ENCODE measurements at regions not wholly inside any gene's neighbourhood (a gene's known extent, or its start where the extent isn't known, plus 50 kb on each side); places are given as distances from the start of the nearest gene placed in this dataset.

- Histone ChIP-seq H3K27ac (ENCODE audit: low read depth, low read length, severe bottlenecking) (no peak overlapping the region), H3K4me1 (ENCODE audit: control insufficient read depth, insufficient read depth, low read length, poor library complexity, severe bottlenecking) (no peaks in the 10 kb centered on the region), H3K9me3 (ENCODE audit: control insufficient read depth, low read length) (no peaks in the 10 kb centered on the region), H3K36me3 (ENCODE audit: control insufficient read depth, insufficient read depth, low read length) (no peaks in the 10 kb centered on the region), H3K4me3 (ENCODE audit: extremely low read depth, insufficient read depth, low read length, poor library complexity, severe bottlenecking) (no peak overlapping the region)
- WGBS, 2 experiments (ENCODE audit: insufficient coverage in 2 of 2): 88 to 93% methylated on average over 17 to 22 of the region's 28 CpGs
These were observed 164.9 kb upstream of the AGA start for GRCh38 chr4:177607111-177607573.

DNA sequence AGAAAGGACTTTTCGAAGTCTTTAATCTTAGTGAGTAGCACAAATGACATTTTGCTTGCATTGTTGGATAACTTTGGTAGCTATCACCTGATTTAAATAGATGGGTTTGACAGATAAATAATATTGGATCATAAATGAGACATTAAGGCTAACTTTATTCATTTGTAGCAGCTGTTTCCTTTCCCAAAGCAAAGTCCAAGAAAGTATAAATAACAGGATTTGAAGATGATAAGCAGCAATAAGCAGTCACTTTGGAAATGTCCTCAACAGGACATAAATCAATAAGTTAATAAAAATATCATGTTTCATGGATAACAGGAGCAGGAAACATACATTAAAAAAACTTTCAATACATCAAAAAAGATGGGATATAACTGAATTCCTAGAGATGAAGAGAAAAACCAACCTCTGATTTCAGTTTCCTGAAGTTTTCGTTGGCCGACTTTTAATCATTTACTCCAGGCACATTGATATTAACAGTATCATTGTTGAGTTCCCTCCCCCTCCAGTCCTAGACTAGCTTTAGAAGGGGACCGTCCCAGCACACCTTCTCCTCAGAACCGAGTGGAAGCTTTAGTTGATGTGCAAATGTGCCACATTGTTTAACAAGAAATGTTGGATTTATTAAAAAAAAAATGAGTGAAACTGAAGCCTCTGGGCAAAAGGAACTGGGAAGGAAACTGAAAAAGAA, 169.9 kb upstream of the AGA start:
- Histone ChIP-seq H3K4me1 (ENCODE audit: control insufficient read depth, insufficient read depth, low read length, poor library complexity, severe bottlenecking) (no peaks in the 10 kb centered on the region), H3K4me3 (ENCODE audit: extremely low read depth, insufficient read depth, low read length, poor library complexity, severe bottlenecking) (no peak overlapping the region), H3K36me3 (ENCODE audit: control insufficient read depth, insufficient read depth, low read length) (no peaks in the 10 kb centered on the region), H3K27ac (ENCODE audit: low read depth, low read length, severe bottlenecking) (no peak overlapping the region), H3K9me3 (ENCODE audit: control insufficient read depth, low read length) (no peaks in the 10 kb centered on the region)
- no CpG with 5 or more reads among the region's 5 CpGs for WGBS, 2 experiments (ENCODE audit: insufficient coverage in 2 of 2)

- H3K4me3 ChIP-seq (ENCODE audit: extremely low read depth, insufficient read depth, low read length, poor library complexity, severe bottlenecking): no peak overlapping the region
- WGBS, 2 experiments (ENCODE audit: insufficient coverage in 2 of 2): 100% methylated on average over 1 of the region's 2 CpGs
- H3K9me3 ChIP-seq (ENCODE audit: control insufficient read depth, low read length): no peaks in the 10 kb centered on the region
- H3K36me3 ChIP-seq (ENCODE audit: control insufficient read depth, insufficient read depth, low read length): no peaks in the 10 kb centered on the region
- H3K4me1 ChIP-seq (ENCODE audit: control insufficient read depth, insufficient read depth, low read length, poor library complexity, severe bottlenecking): no peaks in the 10 kb centered on the region
- no peak overlapping the region for H3K27ac ChIP-seq (ENCODE audit: low read depth, low read length, severe bottlenecking)
These were observed 170.4 kb upstream of the AGA start for GRCh38 chr4:177612684-177613083.

DNA sequence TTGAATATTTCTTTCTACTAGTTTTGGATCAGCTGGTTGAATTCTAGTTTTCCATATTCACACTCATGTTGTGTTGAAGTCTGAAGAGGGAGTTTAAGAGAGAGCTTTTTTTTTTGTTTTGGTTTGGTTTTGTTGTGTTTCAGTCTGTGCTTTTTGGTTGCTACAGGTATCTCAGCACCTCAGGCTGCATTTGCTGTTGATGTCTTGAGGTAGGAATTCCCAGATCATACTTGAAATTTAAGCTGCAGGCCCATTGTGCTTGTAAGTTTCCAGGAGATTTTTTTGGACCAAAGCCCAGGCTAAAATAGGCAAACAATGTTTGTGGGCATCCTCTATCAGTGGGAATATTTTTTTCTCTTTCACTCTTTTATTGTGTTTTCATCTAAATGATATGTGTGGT, 190.2 kb upstream of the AGA start:
- no peak overlapping the region for H3K27ac ChIP-seq (ENCODE audit: low read depth, low read length, severe bottlenecking)
- no peaks in the 10 kb centered on the region for H3K9me3 ChIP-seq (ENCODE audit: control insufficient read depth, low read length)
- H3K36me3 ChIP-seq (ENCODE audit: control insufficient read depth, insufficient read depth, low read length): no peaks in the 10 kb centered on the region
- no peak overlapping the region for H3K4me3 ChIP-seq (ENCODE audit: extremely low read depth, insufficient read depth, low read length, poor library complexity, severe bottlenecking)
- H3K4me1 ChIP-seq (ENCODE audit: control insufficient read depth, insufficient read depth, low read length, poor library complexity, severe bottlenecking): no peaks in the 10 kb centered on the region

GRCh38 chr4:177638871-177639270, 196.6 kb upstream of the AGA start:
- Histone ChIP-seq H3K36me3 (ENCODE audit: control insufficient read depth, insufficient read depth, low read length) (no peaks in the 10 kb centered on the region), H3K4me1 (ENCODE audit: control insufficient read depth, insufficient read depth, low read length, poor library complexity, severe bottlenecking) (no peaks in the 10 kb centered on the region), H3K4me3 (ENCODE audit: extremely low read depth, insufficient read depth, low read length, poor library complexity, severe bottlenecking) (no peak overlapping the region), H3K27ac (ENCODE audit: low read depth, low read length, severe bottlenecking) (no peak overlapping the region), H3K9me3 (ENCODE audit: control insufficient read depth, low read length) (no peaks in the 10 kb centered on the region)
- WGBS, 2 experiments (ENCODE audit: insufficient coverage in 2 of 2): no CpG with 5 or more reads among the region's 2 CpGs

DNA sequence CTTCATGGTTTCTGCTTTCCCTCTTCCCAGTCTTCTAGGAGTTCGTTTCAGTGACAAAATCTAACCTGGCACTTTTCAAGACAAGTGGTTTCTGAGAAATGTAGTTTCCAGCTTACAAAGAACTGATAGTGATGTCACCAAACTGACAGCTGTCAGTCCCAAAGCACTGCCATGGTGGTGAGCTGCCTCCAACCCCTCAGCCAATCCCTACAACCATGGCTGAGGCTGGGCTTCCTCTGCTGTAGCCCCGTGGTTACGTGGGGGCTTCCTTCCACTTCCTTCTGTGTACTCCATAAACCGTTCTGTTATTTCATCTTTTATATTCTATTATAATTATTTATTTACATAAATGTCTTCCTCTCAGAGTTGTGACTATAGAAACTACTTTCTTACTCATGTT, 198.6 kb upstream of the AGA start:
- no peaks in the 10 kb centered on the region for H3K9me3 ChIP-seq (ENCODE audit: control insufficient read depth, low read length)
- no peak overlapping the region for H3K4me3 ChIP-seq (ENCODE audit: extremely low read depth, insufficient read depth, low read length, poor library complexity, severe bottlenecking)
- no peak overlapping the region for H3K27ac ChIP-seq (ENCODE audit: low read depth, low read length, severe bottlenecking)
- no peaks in the 10 kb centered on the region for H3K4me1 ChIP-seq (ENCODE audit: control insufficient read depth, insufficient read depth, low read length, poor library complexity, severe bottlenecking)
- no peaks in the 10 kb centered on the region for H3K36me3 ChIP-seq (ENCODE audit: control insufficient read depth, insufficient read depth, low read length)
- WGBS, 2 experiments (ENCODE audit: insufficient coverage in 2 of 2): 0 to 38% methylated on average over 1 of the region's 4 CpGs

DNA sequence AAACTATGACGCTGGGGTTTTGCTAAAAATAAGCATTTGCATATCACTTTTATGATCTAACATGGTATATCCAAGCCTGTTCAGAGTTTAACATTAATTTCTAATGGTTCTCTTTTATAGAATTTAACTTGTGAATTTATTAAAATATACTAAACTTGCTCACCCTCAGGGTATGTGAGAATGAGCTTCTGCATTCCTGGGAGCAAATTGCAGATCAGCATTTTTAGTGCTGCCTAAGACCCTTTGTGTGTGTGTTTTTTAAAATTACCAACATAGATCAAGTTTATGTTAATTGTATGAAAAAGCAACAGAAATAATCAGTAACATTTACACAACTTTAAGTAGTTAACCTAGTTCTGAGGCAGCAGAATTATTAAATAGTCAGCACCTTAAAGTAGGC, 218.0 kb upstream of the AGA start:
- no CpG with 5 or more reads among the region's 1 CpG for WGBS, 2 experiments (ENCODE audit: insufficient coverage in 2 of 2)
- Histone ChIP-seq H3K4me3 (ENCODE audit: extremely low read depth, insufficient read depth, low read length, poor library complexity, severe bottlenecking) (no peak overlapping the region), H3K9me3 (ENCODE audit: control insufficient read depth, low read length) (no peaks in the 10 kb centered on the region), H3K36me3 (ENCODE audit: control insufficient read depth, insufficient read depth, low read length) (no peaks in the 10 kb centered on the region), H3K4me1 (ENCODE audit: control insufficient read depth, insufficient read depth, low read length, poor library complexity, severe bottlenecking) (no peaks in the 10 kb centered on the region), H3K27ac (ENCODE audit: low read depth, low read length, severe bottlenecking) (no peak overlapping the region)

DNA sequence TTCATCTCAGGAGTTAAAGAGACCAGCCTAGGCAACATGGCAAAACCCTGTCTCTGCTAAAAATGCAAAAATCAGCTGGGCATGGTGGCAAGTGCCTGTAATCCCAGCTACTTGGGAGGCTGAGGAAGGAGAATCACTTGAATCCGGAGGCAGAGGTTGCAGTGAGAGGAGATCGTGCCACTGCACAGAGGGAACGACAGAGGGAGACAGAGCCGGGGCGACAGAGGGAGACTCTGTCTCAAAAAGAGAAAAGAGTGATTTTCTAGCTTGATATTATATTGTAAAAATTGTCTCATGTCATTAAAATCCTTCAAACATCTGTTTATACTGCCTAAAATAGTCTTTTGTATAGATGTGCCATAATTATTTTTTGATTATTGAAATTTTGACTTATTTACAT, 225.4 kb upstream of the AGA start:
- Histone ChIP-seq H3K27ac (ENCODE audit: low read depth, low read length, severe bottlenecking) (no peak overlapping the region), H3K36me3 (ENCODE audit: control insufficient read depth, insufficient read depth, low read length) (no peaks in the 10 kb centered on the region), H3K9me3 (ENCODE audit: control insufficient read depth, low read length) (no peaks in the 10 kb centered on the region), H3K4me1 (ENCODE audit: control insufficient read depth, insufficient read depth, low read length, poor library complexity, severe bottlenecking) (no peaks in the 10 kb centered on the region), H3K4me3 (ENCODE audit: extremely low read depth, insufficient read depth, low read length, poor library complexity, severe bottlenecking) (no peak overlapping the region)
- 89 to 100% methylated on average over 1 of the region's 5 CpGs for WGBS, 2 experiments (ENCODE audit: insufficient coverage in 2 of 2)

GRCh38 chr4:177671387-177671786, 229.2 kb upstream of the AGA start:
- H3K36me3 ChIP-seq (ENCODE audit: control insufficient read depth, insufficient read depth, low read length): no peaks in the 10 kb centered on the region
- H3K9me3 ChIP-seq (ENCODE audit: control insufficient read depth, low read length): no peaks in the 10 kb centered on the region
- H3K4me3 ChIP-seq (ENCODE audit: extremely low read depth, insufficient read depth, low read length, poor library complexity, severe bottlenecking): no peak overlapping the region
- no peaks in the 10 kb centered on the region for H3K4me1 ChIP-seq (ENCODE audit: control insufficient read depth, insufficient read depth, low read length, poor library complexity, severe bottlenecking)
- no peak overlapping the region for H3K27ac ChIP-seq (ENCODE audit: low read depth, low read length, severe bottlenecking)
- 94 to 100% methylated on average over 3 of the region's 3 CpGs for WGBS, 2 experiments (ENCODE audit: insufficient coverage in 2 of 2)

DNA sequence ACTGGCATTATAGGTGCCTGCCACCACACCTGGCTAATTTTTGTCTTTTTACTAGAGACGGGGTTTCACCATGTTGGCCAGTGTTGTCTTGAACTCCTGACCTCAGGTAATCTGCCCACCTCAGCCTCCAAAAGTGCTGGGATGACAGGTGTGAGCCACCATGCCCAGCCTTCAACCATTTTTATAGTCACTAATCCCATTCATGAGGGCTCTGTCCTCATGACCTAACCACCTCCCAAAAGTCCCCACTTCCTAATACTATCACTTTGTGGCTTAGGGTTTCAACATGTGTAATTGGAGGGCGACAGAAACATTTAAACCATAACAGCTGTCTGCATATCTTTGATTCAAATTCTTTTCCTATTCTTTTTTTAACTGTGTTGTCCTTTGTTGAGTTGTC, 229.6 kb upstream of the AGA start:
- Histone ChIP-seq H3K36me3 (ENCODE audit: control insufficient read depth, insufficient read depth, low read length) (no peaks in the 10 kb centered on the region), H3K27ac (ENCODE audit: low read depth, low read length, severe bottlenecking) (no peak overlapping the region), H3K4me1 (ENCODE audit: control insufficient read depth, insufficient read depth, low read length, poor library complexity, severe bottlenecking) (no peaks in the 10 kb centered on the region), H3K4me3 (ENCODE audit: extremely low read depth, insufficient read depth, low read length, poor library complexity, severe bottlenecking) (no peak overlapping the region), H3K9me3 (ENCODE audit: control insufficient read depth, low read length) (no peaks in the 10 kb centered on the region)
- WGBS, 2 experiments (ENCODE audit: insufficient coverage in 2 of 2): 83 to 91% methylated on average over 1 of the region's 2 CpGs

DNA sequence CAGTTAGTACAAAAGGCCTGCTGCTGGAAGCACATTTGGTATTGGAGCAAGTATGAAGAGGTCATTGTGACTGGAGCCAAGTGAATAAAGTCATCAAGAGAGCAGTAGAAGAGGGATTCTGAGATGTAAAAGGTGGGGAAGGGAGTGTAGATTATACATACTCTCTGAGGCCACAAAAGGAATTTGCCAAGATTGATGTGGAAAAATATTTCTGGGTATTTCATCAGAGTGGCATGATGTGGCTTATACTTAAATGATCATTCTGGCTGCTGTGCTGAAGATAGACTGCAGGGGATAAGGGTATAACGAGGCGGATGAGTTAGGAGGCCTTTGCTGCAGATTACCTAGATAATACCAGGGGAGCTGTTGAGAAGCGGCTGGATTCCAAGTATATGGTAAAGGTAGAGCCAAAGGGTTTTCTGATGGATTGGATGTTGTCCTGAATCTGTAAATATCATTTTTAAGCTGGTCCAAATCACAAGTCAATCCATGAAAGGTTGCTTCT, 231.8 kb upstream of the AGA start:
- 86% methylated on average over 2 to 3 of the region's 3 CpGs for WGBS, 2 experiments (ENCODE audit: insufficient coverage in 2 of 2)
- H3K9me3 ChIP-seq (ENCODE audit: control insufficient read depth, low read length): no peaks in the 10 kb centered on the region
- no peak overlapping the region for H3K4me3 ChIP-seq (ENCODE audit: extremely low read depth, insufficient read depth, low read length, poor library complexity, severe bottlenecking)
- no peaks in the 10 kb centered on the region for H3K36me3 ChIP-seq (ENCODE audit: control insufficient read depth, insufficient read depth, low read length)
- no peaks in the 10 kb centered on the region for H3K4me1 ChIP-seq (ENCODE audit: control insufficient read depth, insufficient read depth, low read length, poor library complexity, severe bottlenecking)
- no peak overlapping the region for H3K27ac ChIP-seq (ENCODE audit: low read depth, low read length, severe bottlenecking)

Data from mesodermal cell (in vitro differentiated cells).